GM12878 (cell line): ENCODE measurements at regions not wholly inside any gene's neighbourhood (a gene's known extent, or its start where the extent isn't known, plus 50 kb on each side); places are given as distances from the start of the nearest gene placed in this dataset.

Source experiments
- ATAC-seq: fragments of 200-7000 bp; cut with Tn5 transposase; 3 replicates; pipeline ENCODE4 v1.9.1; 2020; ENCODE audit warnings: mild to moderate bottlenecking, moderate library complexity
- BruUV-seq: library from RNA; stranded (reverse); fragments of 400-500 nt; replicated peaks from 2 replicates; lab custom pipeline; 2021; lab: Mats Ljungman, UMichigan
- CTCF ChIA-PET: fragments of 300-600 bp; sonication (Branson Sonifier 250); formaldehyde crosslinking; extraction: SDS; loops from one replicate; lab custom pipeline; 2021; ENCODE audit warnings: inconsistent platforms; lab: Yijun Ruan, JAX
- POLR2A ChIA-PET: fragments of 350-600 bp; formaldehyde crosslinking; extraction: SDS; loops from one replicate; lab custom pipeline; 2021; ENCODE audit warnings: inconsistent platforms; lab: Charles Lee
- RAD21 ChIA-PET: fragments of 300-600 bp; sonication (Branson Sonifier 250); formaldehyde crosslinking; loops from one replicate; lab custom pipeline; 2023; ENCODE audit warnings: antibody characterized with exemption; ENCODE audit not compliant: unreplicated experiment; lab: Charles Lee
- SMC1A ChIA-PET: fragments of 300-600 bp; sonication (Branson Sonifier 250); formaldehyde crosslinking; loops from one replicate; lab custom pipeline; 2023; ENCODE audit not compliant: unreplicated experiment, uncharacterized antibody; lab: Charles Lee
- DNase-seq: peaks from one replicate; pipeline ENCODE4 v3.0.0-alpha.2; 2011; ENCODE audit warnings: low read depth, low spot score
- FAIRE-seq: peaks from 3 replicates; lab custom pipeline; 2011; peaks lifted over from hg19 to GRCh38; lab: Jason Lieb, UNC
- H2AFZ ChIP-seq: 2 replicates; pipeline ENCODE4 v1.6.0; 2011; ENCODE audit warnings: low read depth, low read length, control low read depth; ENCODE audit not compliant: control insufficient read depth
- H3K27ac ChIP-seq: 2 replicates; pipeline ENCODE4 v1.5.1; 2011; ENCODE audit warnings: control low read depth; ENCODE audit not compliant: control insufficient read depth, insufficient read depth
- H3K27me3 ChIP-seq, 2 experiments: replicated peaks in 1 of 2; 2 replicates each; pipeline versions ENCODE4 v1.6.0 to v1.6.1; 2011; ENCODE audit warnings: low read length in 1 of 2; ENCODE audit not compliant: control insufficient read depth in 2 of 2, insufficient read depth in 2 of 2
- H3K36me3 ChIP-seq, 2 experiments: 2 replicates each; pipeline ENCODE4 v1.5.1; 2011; ENCODE audit warnings: low read length in 1 of 2; ENCODE audit not compliant: control insufficient read depth in 2 of 2, insufficient read depth in 2 of 2
- H3K4me1 ChIP-seq: 2 replicates; pipeline ENCODE4 v1.6.1; 2011; ENCODE audit warnings: mild to moderate bottlenecking, low read length, moderate library complexity, mixed read lengths; ENCODE audit not compliant: control insufficient read depth, insufficient read depth
- H3K4me2 ChIP-seq: 2 replicates; pipeline ENCODE4 v1.6.0; 2011; ENCODE audit warnings: control low read depth; ENCODE audit not compliant: control insufficient read depth, insufficient read depth
- H3K4me3 ChIP-seq: fragments of 200-600 bp; sonication (generic); 2 replicates; pipeline ENCODE4 v1.5.1; 2016
- H3K79me2 ChIP-seq: 2 replicates; pipeline ENCODE4 v1.6.0; 2011; ENCODE audit warnings: low read length; ENCODE audit not compliant: control insufficient read depth, insufficient read depth
- H3K9ac ChIP-seq: 2 replicates; pipeline ENCODE4 v1.8.0; 2011; ENCODE audit warnings: low read length, control low read depth, mixed read lengths; ENCODE audit not compliant: control insufficient read depth, insufficient read depth
- H3K9me3 ChIP-seq: replicated peaks from 3 replicates; pipeline ENCODE4 v1.5.1; 2011; ENCODE audit warnings: mild to moderate bottlenecking, low read length; ENCODE audit not compliant: control insufficient read depth, insufficient read depth
- H4K20me1 ChIP-seq: 2 replicates; pipeline ENCODE4 v1.6.0; 2011; ENCODE audit not compliant: control insufficient read depth, insufficient read depth
- FOS ChIP-seq: IDR thresholded peaks from 3 replicates; pipeline ENCODE4 v1.6.1; 2011; ENCODE audit warnings: borderline replicate concordance; ENCODE audit not compliant: insufficient read length; ENCODE audit errors: extremely low read depth
- FOXK2 ChIP-seq: fragments of 450-650 bp; IDR thresholded peaks from 2 replicates; pipeline ENCODE4 v1.6.1; 2017; ENCODE audit warnings: mild to moderate bottlenecking, moderate library complexity
- RAD51 ChIP-seq: fragments of 450-650 bp; IDR thresholded peaks from 2 replicates; pipeline ENCODE4 v1.6.1; 2016; ENCODE audit warnings: moderate library complexity, mild to moderate bottlenecking, inconsistent platforms
- RFX5 ChIP-seq: IDR thresholded peaks from 2 replicates; pipeline ENCODE4 v1.6.1; 2011; ENCODE audit warnings: low read depth, low read length, improper control_type of control experiment
- TCF7 ChIP-seq: IDR thresholded peaks from 2 replicates; pipeline ENCODE4 v1.6.1; 2014; ENCODE audit warnings: antibody characterized with exemption, borderline replicate concordance
- ZBTB33 ChIP-seq: fragments of 450-650 bp; IDR thresholded peaks from 2 replicates; pipeline ENCODE4 v1.6.1; 2017; ENCODE audit warnings: mild to moderate bottlenecking
- ZZZ3 ChIP-seq: IDR thresholded peaks from 2 replicates; pipeline ENCODE4 v1.6.1; 2011; ENCODE audit warnings: low read depth; ENCODE audit not compliant: control insufficient read depth, insufficient read length
- WGBS: methylation state at CpG from one replicate; pipeline ENCODE4 v1.1.6; 2016; ENCODE audit warnings: low lambda C conversion rate; ENCODE audit not compliant: insufficient replicate concordance, insufficient coverage; ENCODE audit errors: missing lambda C conversion rate; 5-methylcytosine and 5-hydroxymethylcytosine counted together
- in situ Hi-C: fragments of 300-500 bp; cut with MboI; formaldehyde crosslinking; loops from 9 replicates; pipeline ENCODE4 v1.14.3; 2018; ENCODE audit warnings: mixed read lengths
- intact Hi-C: fragments of 100-400 bp; cut with micrococcal nuclease; formaldehyde crosslinking; loops from one replicate; pipeline ENCODE4 v1.14.2; 2022; ENCODE audit not compliant: unreplicated experiment

- ChIA-PET CTCF (interaction anchor here (0.7 to 1.0 kb wide), 2 partner anchors 27 to 1920 kb away, joined by 3 read pairs; no protein-coding TSS in a partner anchor), SMC1A (no interaction called here), RAD21 (no interaction called here), POLR2A (no interaction called here)
- Histone ChIP-seq H3K36me3 (no peaks in the 10 kb centered on the region), H2AFZ (no peak overlapping the region), H3K4me3 (no peak overlapping the region), H3K4me2 (no peak overlapping the region), H4K20me1 (no peaks in the 10 kb centered on the region), H3K4me1 (no peaks in the 10 kb centered on the region), H3K27me3 (no peaks in the 10 kb centered on the region), H3K9ac (no peak overlapping the region), H3K79me2 (no peaks in the 10 kb centered on the region), H3K9me3 (no peaks in the 10 kb centered on the region), H3K27ac (no peak overlapping the region)
- DNase-seq (no peak), FAIRE-seq (no peak), ATAC-seq (no peak)
- no peak for TF ChIP-seq RAD51
- no peak for TF ChIP-seq FOS
- TF ChIP-seq ZZZ3: no peak
- TF ChIP-seq RFX5: no peak
- TF ChIP-seq TCF7: no peak
- TF ChIP-seq FOXK2: no peak
- no peak for TF ChIP-seq ZBTB33
- WGBS: 14% methylated on average over 6 of the region's 6 CpGs
- intact Hi-C loops: no loop called here
- in situ Hi-C loops: no loop called here
- BruUV-seq: no TSS peak
Observed at GRCh38 chrX:7542587-7543380, 300.2 kb upstream of the VCX start.
